Neuron (in vitro differentiated cells): ENCODE measurements at regions not wholly inside any gene's neighbourhood (a gene's known extent, or its start where the extent isn't known, plus 50 kb on each side); places are given as distances from the start of the nearest gene placed in this dataset.

Source experiments
- H2AFZ ChIP-seq: one replicate; pipeline ENCODE4 v1.6.1; 2013; ENCODE audit warnings: low read depth, mild to moderate bottlenecking, inconsistent platforms, low read length, moderate library complexity
- H3K27me3 ChIP-seq: one replicate; pipeline ENCODE4 v1.6.1; 2013; ENCODE audit warnings: low read length; ENCODE audit not compliant: insufficient read depth
- H3K36me3 ChIP-seq: one replicate; pipeline ENCODE4 v1.6.1; 2013; ENCODE audit warnings: low read length; ENCODE audit not compliant: insufficient read depth
- H3K4me1 ChIP-seq: one replicate; pipeline ENCODE4 v1.6.1; 2013; ENCODE audit warnings: low read length; ENCODE audit not compliant: insufficient read depth
- H3K4me3 ChIP-seq: 2 replicates; pipeline ENCODE4 v1.5.1; 2013; ENCODE audit warnings: mild to moderate bottlenecking, low read length, moderate library complexity
- H3K9me3 ChIP-seq: one replicate; pipeline ENCODE4 v1.6.1; 2013; ENCODE audit warnings: low read length

DNA sequence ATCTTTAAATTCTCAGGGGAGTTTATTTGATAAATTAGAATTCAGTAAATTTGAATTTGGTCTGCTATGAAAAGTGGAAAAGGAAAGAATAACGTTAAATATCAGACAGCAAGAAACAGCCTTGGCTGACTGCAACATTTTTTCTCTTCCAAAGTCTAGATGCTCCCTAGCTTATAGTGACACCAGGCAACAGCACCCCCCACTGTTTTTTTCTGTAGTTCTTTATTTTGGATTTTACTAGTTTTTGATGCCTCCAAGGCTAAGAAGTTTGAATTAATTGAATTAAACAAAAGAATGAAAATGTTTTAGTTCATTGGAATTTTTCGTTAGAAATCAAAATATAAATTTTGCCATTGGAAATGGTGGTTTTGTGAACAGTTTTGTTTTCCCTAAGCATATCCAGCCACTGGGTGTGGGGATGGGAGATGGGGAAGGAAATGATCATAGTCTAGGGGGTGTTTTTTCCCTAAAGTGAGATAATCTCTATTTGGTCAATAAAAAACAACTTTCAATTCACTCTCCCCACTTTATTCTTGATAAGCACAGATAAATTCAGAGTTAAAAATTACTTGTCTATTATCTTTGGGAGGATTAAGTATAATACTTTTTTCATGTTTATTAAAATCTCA, 199.3 kb upstream of the CD180 start:
- no peaks in the 10 kb centered on the region for H3K27me3 ChIP-seq
- no peaks in the 10 kb centered on the region for H3K36me3 ChIP-seq
- H2AFZ ChIP-seq = no peak overlapping the region
- H3K4me1 ChIP-seq = no peaks in the 10 kb centered on the region
- no peaks in the 10 kb centered on the region for H3K9me3 ChIP-seq
- no peak overlapping the region for H3K4me3 ChIP-seq

DNA sequence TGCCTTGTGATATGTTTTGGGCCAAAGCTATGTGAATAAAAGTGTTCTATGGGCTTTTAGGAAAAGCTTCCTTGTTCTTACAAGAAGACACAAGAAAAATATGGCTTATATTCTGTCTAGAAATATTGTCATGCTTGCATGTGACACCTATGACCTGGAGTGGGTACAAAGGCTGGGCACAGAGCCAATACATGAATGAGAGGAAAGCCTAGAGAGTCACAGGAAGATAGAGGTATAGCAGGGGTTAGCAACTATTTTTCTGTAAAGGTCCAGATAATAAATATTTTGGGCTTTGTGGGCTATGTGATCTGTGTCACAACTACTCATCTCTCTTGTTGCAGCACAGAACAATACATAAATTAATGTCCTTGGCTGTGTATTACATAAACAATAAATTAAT, 196.6 kb upstream of the CD180 start:
- Histone ChIP-seq H2AFZ (no peak overlapping the region), H3K36me3 (no peaks in the 10 kb centered on the region), H3K9me3 (no peaks in the 10 kb centered on the region), H3K27me3 (no peaks in the 10 kb centered on the region), H3K4me1 (no peaks in the 10 kb centered on the region), H3K4me3 (no peak overlapping the region)

DNA sequence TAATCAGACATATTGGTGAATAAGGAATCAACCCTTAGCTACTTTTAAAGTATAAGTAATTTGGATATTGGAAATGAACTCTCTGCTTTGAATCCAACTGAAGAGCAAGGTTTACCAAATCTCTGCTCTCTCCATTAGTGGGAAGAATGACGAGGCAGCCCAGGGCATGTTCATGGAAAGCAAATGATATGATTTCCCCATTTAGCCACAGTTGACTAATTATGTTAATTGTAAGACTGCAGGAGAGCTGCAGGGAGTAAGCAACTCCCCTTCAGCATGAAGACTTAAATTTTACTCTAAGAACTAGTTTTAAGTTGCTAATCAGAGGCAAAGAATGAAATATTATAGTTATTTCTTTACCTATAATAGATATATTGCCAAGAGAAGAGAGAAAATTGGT, 194.3 kb upstream of the CD180 start:
- Histone ChIP-seq H3K4me3 (no peak overlapping the region), H3K9me3 (no peaks in the 10 kb centered on the region), H3K27me3 (no peaks in the 10 kb centered on the region), H3K4me1 (no peaks in the 10 kb centered on the region), H2AFZ (no peak overlapping the region), H3K36me3 (no peaks in the 10 kb centered on the region)

DNA sequence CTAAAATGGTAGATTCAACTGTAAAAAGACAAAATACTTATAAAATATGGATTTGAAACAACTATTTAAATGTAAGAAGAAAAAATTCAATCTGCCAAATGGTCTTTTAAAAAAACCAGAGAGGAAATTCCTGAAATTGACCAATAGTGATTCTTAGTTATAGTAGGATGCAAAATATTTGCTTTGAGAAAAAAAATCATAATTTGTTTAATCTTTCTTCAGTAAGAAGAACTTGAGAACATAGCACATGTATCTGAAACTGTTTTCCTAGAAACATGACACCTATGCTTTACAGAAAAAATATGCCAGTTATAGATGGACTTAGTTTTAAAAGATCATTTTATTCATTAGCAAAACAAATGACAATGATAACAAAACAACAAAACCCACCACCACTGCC, 186.9 kb upstream of the CD180 start:
- Histone ChIP-seq H3K27me3 (no peaks in the 10 kb centered on the region), H3K36me3 (no peaks in the 10 kb centered on the region), H2AFZ (no peak overlapping the region), H3K9me3 (no peaks in the 10 kb centered on the region), H3K4me1 (no peaks in the 10 kb centered on the region), H3K4me3 (no peak overlapping the region)

DNA sequence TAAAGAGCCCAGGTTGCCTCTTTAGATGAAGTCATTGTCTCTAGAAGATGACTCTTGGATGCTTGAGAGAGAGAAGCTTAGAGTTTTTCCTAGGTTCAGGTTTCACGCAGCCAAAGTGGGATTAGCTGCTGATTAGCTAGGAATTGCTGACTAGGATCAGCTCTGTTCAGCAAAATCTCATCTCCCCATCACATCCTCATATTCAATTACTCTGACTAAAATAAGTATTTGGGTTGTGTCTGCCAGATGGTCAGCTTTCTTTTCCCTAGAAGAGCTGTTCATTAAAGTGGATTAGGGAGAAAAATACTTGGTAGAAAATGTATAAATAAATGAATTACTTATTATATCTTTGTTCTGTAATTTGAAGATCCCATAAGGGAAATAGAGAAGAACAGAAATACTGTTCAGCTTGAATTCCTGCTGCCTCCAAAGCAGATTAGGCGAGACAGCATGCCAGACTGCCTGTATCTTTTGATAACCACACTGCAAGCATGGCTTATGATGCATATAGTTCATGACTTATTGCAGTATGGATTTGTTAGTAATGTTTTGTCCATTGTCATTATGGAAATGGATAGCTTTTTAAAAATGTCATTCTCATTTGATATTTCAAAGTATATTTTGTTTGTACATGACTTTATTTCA, 184.8 kb upstream of the CD180 start:
- Histone ChIP-seq H2AFZ (no peak overlapping the region), H3K4me1 (no peaks in the 10 kb centered on the region), H3K4me3 (no peak overlapping the region), H3K27me3 (no peaks in the 10 kb centered on the region), H3K9me3 (no peaks in the 10 kb centered on the region), H3K36me3 (no peaks in the 10 kb centered on the region)

DNA sequence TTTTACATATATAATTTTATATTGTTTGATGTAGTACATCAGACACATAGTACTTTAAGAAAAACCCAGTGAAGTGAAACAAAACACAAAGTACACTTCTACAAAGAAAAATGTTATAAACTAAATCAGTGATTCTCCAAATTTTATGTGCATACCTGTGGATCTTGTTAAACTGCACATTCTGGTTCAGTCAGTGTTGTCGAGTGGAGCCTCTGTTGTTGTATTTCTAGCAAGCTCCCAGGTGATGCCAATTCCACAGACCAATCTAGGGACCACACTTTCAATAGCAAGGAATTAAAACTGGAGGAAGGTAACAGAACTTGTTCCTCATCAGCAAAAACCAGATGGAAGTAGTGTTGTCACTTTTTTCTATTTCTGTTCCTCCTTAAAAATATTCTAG, 183.8 kb upstream of the CD180 start:
- Histone ChIP-seq H3K4me1 (no peaks in the 10 kb centered on the region), H2AFZ (no peak overlapping the region), H3K27me3 (no peaks in the 10 kb centered on the region), H3K36me3 (no peaks in the 10 kb centered on the region), H3K4me3 (no peak overlapping the region), H3K9me3 (no peaks in the 10 kb centered on the region)

DNA sequence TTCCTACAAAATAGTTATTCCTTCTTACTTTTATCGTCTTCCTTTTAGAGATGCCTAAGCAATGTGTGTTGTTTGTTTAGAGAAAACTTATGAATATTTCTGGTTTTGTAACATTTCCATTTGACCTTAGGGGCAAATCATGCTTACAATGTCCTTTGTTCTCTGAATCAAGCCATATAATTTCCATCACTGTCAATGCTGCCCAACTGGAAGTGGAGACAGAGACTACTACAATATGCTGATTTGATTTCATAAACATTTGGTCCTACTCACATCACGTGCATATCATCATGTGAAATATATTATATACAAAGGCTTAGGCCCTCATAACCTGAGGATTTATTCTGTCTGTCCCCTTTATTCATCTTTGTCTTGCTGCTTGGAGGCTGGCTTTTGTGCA, 183.2 kb upstream of the CD180 start:
- Histone ChIP-seq H3K4me1 (no peaks in the 10 kb centered on the region), H3K9me3 (no peaks in the 10 kb centered on the region), H3K36me3 (no peaks in the 10 kb centered on the region), H3K4me3 (no peak overlapping the region), H2AFZ (no peak overlapping the region), H3K27me3 (no peaks in the 10 kb centered on the region)

DNA sequence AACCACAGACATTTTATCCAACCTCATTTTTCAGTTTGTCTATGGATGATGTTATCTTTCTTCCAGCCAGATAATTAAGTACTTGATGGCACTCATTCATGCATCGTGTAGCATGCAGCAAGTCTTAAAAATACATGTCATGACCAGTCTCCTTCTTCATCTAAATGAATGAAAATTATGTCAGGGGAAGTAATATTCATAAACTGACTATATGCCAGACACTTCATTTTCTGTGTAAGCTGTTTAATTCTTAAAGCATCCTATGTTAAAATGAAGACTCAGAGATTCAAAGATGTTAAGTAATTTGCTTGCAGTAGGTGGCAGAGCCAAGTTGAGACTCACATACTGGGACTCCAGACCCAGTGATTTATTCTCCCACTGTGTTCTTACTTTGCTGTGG, 181.7 kb upstream of the CD180 start:
- Histone ChIP-seq H2AFZ (no peak overlapping the region), H3K27me3 (no peaks in the 10 kb centered on the region), H3K4me3 (no peak overlapping the region), H3K4me1 (no peaks in the 10 kb centered on the region), H3K36me3 (no peaks in the 10 kb centered on the region), H3K9me3 (no peaks in the 10 kb centered on the region)

DNA sequence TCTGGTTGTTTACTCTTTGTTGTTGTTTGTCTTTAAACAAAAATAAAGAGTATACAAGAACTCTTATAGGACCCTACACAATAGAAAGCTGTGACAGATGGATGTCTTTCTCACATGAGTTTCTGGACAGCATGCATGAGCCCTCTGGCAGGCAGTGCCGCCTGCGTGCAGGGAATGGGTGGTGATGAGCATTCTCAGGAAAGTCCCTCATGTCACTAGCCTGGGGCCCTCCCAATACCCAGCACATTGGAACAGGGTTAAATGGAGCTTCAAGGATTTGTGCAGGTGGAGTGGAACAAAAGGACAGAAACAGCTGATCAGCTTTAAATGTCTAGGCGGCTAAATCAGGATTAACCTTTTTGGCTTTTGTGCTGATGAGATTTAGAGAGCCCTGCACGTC, 181.0 kb upstream of the CD180 start:
- Histone ChIP-seq H3K9me3 (no peaks in the 10 kb centered on the region), H2AFZ (no peak overlapping the region), H3K4me1 (no peaks in the 10 kb centered on the region), H3K27me3 (no peaks in the 10 kb centered on the region), H3K36me3 (no peaks in the 10 kb centered on the region), H3K4me3 (no peak overlapping the region)

DNA sequence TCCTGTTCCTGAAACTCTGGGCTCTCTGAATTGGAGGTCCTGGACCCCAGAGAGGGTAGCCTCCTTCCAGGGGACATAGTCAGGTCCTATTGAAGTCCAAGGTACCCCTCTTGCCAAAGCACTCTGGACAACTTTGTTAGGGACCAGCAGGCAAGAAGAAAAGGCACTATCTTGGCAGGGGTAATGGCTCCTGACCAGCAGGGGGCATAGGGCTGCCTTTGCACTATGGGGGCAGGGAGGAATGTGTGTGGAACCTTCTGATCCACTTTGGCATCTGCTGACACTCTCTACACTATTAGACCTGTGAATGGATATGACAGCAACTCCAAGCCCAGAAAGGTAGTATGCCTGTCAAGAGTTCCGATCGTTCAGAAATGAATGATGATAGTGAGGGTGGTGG, 179.0 kb upstream of the CD180 start:
- H2AFZ ChIP-seq = no peak overlapping the region
- no peak overlapping the region for H3K4me3 ChIP-seq
- H3K9me3 ChIP-seq = no peaks in the 10 kb centered on the region
- no peaks in the 10 kb centered on the region for H3K4me1 ChIP-seq
- no peaks in the 10 kb centered on the region for H3K36me3 ChIP-seq
- H3K27me3 ChIP-seq = no peaks in the 10 kb centered on the region

DNA sequence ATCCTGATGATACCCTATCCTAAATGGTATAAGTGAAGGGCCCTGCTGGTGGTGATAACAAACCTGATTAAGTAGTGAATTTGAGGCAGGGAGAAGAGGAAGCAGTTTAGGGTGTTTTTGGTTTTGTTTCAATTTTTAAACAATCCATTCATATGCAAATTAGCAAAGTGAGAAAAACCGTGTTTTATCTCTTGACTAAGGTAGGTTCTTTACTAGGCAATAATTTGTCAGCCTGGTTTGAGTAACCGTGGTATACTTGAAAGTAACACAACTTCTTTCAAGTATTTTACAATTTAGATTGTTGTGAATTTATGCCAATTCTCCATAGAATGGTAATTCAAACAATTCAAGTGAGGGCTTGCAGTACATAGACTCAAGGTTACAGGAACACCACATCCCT, 177.8 kb upstream of the CD180 start:
- Histone ChIP-seq H2AFZ (no peak overlapping the region), H3K9me3 (no peaks in the 10 kb centered on the region), H3K4me1 (no peaks in the 10 kb centered on the region), H3K4me3 (no peak overlapping the region), H3K36me3 (no peaks in the 10 kb centered on the region), H3K27me3 (no peaks in the 10 kb centered on the region)

DNA sequence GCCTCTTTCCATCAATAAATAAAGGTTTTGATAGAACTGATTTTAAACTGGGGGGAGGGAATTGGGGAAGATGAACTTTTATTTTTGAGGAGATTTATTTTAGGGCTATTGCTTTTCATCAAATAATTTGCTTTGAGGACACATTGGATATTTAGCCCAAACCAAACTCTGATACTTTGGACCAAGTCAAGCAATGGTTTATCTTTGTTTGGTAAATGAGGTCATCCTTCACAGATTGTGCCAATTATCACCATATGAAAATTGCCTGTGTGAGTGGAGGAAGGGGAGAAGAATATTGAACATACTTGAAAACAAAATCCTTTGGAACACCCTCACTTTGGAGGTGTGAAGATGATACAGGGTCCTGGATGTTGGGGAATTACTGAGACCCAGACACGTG, 176.9 kb upstream of the CD180 start:
- Histone ChIP-seq H3K9me3 (no peaks in the 10 kb centered on the region), H3K4me1 (no peaks in the 10 kb centered on the region), H3K4me3 (no peak overlapping the region), H2AFZ (no peak overlapping the region), H3K36me3 (no peaks in the 10 kb centered on the region), H3K27me3 (no peaks in the 10 kb centered on the region)

DNA sequence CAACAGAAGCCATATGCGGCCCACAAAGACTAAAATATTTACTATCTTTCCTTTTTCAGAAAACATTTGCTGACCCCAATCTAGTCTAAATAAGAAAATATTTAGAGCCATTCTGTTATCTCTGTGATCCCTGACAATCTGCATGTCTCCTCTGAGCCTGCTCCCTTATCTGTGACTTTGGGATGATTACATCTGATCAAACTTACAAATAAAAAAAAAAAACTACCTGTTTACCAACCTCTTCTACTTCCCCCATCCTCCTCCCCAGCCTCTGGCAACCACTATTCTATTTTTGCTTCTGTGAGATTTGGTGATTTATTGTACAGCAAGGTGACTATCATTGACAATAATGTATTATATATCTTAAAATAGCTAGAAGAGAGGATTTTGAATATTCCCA, 176.3 kb upstream of the CD180 start:
- H3K4me1 ChIP-seq = no peaks in the 10 kb centered on the region
- H3K36me3 ChIP-seq = no peaks in the 10 kb centered on the region
- no peak overlapping the region for H2AFZ ChIP-seq
- H3K4me3 ChIP-seq = no peak overlapping the region
- no peaks in the 10 kb centered on the region for H3K9me3 ChIP-seq
- no peaks in the 10 kb centered on the region for H3K27me3 ChIP-seq

DNA sequence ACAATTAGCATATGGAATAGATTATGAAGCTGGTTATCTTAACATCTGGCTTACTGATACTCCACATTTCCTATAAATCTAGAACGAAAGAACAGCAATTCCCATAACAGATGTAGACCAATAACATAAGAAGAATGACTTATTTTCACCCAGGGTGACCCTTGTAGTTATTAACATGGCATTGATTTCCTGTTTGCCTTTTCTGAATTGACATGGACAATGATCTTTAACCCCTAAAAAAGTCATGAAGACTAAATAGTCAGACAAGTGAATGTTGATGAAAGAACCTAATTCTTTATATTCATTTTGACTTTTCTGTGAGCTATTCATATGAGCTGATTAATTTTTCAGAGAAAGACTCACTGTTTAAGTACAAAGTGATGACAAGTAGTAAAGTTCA, 175.3 kb upstream of the CD180 start:
- H3K27me3 ChIP-seq = no peaks in the 10 kb centered on the region
- H3K9me3 ChIP-seq = no peaks in the 10 kb centered on the region
- no peaks in the 10 kb centered on the region for H3K36me3 ChIP-seq
- H3K4me1 ChIP-seq = no peaks in the 10 kb centered on the region
- no peak overlapping the region for H2AFZ ChIP-seq
- H3K4me3 ChIP-seq = no peak overlapping the region
